Tibial nerve (tissue), 3 donors: ENCODE measurements at regions not wholly inside any gene's neighbourhood (a gene's known extent, or its start where the extent isn't known, plus 50 kb on each side); places are given as distances from the start of the nearest gene placed in this dataset.

Experiments
- CTCF ChIP-seq, 5 experiments: fragments of 200-600 bp in 3 of 5; fragments of 450-650 bp in 2 of 5; sonication (generic) in 3 of 5; IDR thresholded peaks; one replicate each; pipeline ENCODE4 v1.5.1; 2016 to 2019; ENCODE audit warnings: antibody characterized with exemption in 5 of 5, mild to moderate bottlenecking in 3 of 5, moderate library complexity in 2 of 5
- POLR2A ChIP-seq, 2 donors: fragments of 450-650 bp; IDR thresholded peaks; one replicate each; pipeline ENCODE4 v1.6.1; 2017; ENCODE audit warnings: antibody characterized with exemption in 2 of 2, mild to moderate bottlenecking in 2 of 2, moderate library complexity in 2 of 2

GRCh38 chr6:21494505-21494904 lies 99.0 kb upstream of the SOX4 start:
- TF ChIP-seq CTCF (IDR thresholded peaks at IDR 0.05) (no peak), POLR2A (IDR thresholded peaks at IDR 0.05) (no peak)
